ENCODE measurements at regions not wholly inside any gene's neighbourhood (a gene's known extent, or its start where the extent isn't known, plus 50 kb on each side); places are given as distances from the start of the nearest gene placed in this dataset.

- Histone ChIP-seq H3K27ac (peak overlapping the region; percentile 44), H3K27me3 (no peaks in the 10 kb centered on the region), H3F3A (ENCODE audit: low read depth) (peaks cover 11% of the 10 kb centered on the region), H3K79me2 (ENCODE audit: low read depth) (no peaks in the 10 kb centered on the region), H3K4me1 (peaks cover 17% of the 10 kb centered on the region), H3K9me3 (ENCODE audit: low read depth) (no peaks in the 10 kb centered on the region), H3K36me3 (no peaks in the 10 kb centered on the region), H3K4me2 (no peak overlapping the region), H4K20me1 (ENCODE audit: low read depth) (no peaks in the 10 kb centered on the region), H2AFZ (replicated peaks) (no peak overlapping the region), H3K4me3 (no peak overlapping the region), H3K9ac (no peak overlapping the region)
- no peak for TF ChIP-seq CTCF (IDR thresholded peaks at IDR 0.05)
- no peak for TF ChIP-seq EZH2phosphoT487 (IDR thresholded peaks at IDR 0.05)
- no peak for TF ChIP-seq EZH2 (IDR thresholded peaks at IDR 0.05)
- Mint-ChIP-seq H3K4me3 (no peak overlapping the region), H3K9me3 (peaks cover 19% of the 10 kb centered on the region), H3K27me3 (ENCODE audit: insufficient read depth, low read depth) (peaks cover 2% of the 10 kb centered on the region), H3K36me3 (peaks cover 7% of the 10 kb centered on the region), H3K27ac (no peak overlapping the region), H3K4me1 (peaks cover 22% of the 10 kb centered on the region)
- peak; percentile 36 for DNase-seq (ENCODE audit: low spot score)
These were observed 576.1 kb downstream of the TLE4 start for GRCh38 chr9:80147866-80148265.

- no peaks in the 10 kb centered on the region for H3K27me3 ChIP-seq
- no peak overlapping the region for H3K9ac ChIP-seq
- DNase-seq (ENCODE audit: low spot score), result peak; percentile 35
- H4K20me1 ChIP-seq (ENCODE audit: low read depth), result no peaks in the 10 kb centered on the region
- Mint-ChIP-seq H3K4me3 (no peak overlapping the region), H3K4me1 (peaks cover 22% of the 10 kb centered on the region), H3K9me3 (peaks cover 11% of the 10 kb centered on the region), H3K27ac (peak overlapping the region; percentile 19), H3K27me3 (ENCODE audit: insufficient read depth, low read depth) (peaks cover 4% of the 10 kb centered on the region), H3K36me3 (peaks cover 7% of the 10 kb centered on the region)
- TF ChIP-seq CTCF (IDR thresholded peaks at IDR 0.05) (peak; percentile 49), EZH2 (IDR thresholded peaks at IDR 0.05) (no peak)
- no peak overlapping the region for H3K4me3 ChIP-seq
- no peak overlapping the region for H2AFZ ChIP-seq (replicated peaks)
- H3F3A ChIP-seq (ENCODE audit: low read depth), result peaks cover 11% of the 10 kb centered on the region
- no peaks in the 10 kb centered on the region for H3K9me3 ChIP-seq (ENCODE audit: low read depth)
- peaks cover 17% of the 10 kb centered on the region for H3K4me1 ChIP-seq
- H3K79me2 ChIP-seq (ENCODE audit: low read depth), result no peaks in the 10 kb centered on the region
- no peak overlapping the region for H3K4me2 ChIP-seq
- no peak overlapping the region for H3K27ac ChIP-seq
- no peaks in the 10 kb centered on the region for H3K36me3 ChIP-seq
These were observed 574.7 kb downstream of the TLE4 start for GRCh38 chr9:80146466-80146865.

GRCh38 chr9:80144856-80145255 is 573.1 kb downstream of the TLE4 start:
- Histone ChIP-seq H4K20me1 (ENCODE audit: low read depth) (no peaks in the 10 kb centered on the region), H2AFZ (replicated peaks) (no peak overlapping the region), H3K27ac (no peak overlapping the region), H3F3A (ENCODE audit: low read depth) (peaks cover 11% of the 10 kb centered on the region), H3K27me3 (no peaks in the 10 kb centered on the region), H3K79me2 (ENCODE audit: low read depth) (no peaks in the 10 kb centered on the region), H3K36me3 (no peaks in the 10 kb centered on the region), H3K9ac (no peak overlapping the region), H3K4me1 (peaks cover 17% of the 10 kb centered on the region), H3K4me2 (no peak overlapping the region), H3K4me3 (no peak overlapping the region), H3K9me3 (ENCODE audit: low read depth) (no peaks in the 10 kb centered on the region)
- no peak for TF ChIP-seq CTCF (IDR thresholded peaks at IDR 0.05)
- TF ChIP-seq EZH2phosphoT487 (IDR thresholded peaks at IDR 0.05), result no peak
- no peak for TF ChIP-seq EZH2 (IDR thresholded peaks at IDR 0.05)
- no peak overlapping the region for H3K27ac Mint-ChIP-seq
- peaks cover 4% of the 10 kb centered on the region for H3K27me3 Mint-ChIP-seq (ENCODE audit: insufficient read depth, low read depth)
- peaks cover 6% of the 10 kb centered on the region for H3K9me3 Mint-ChIP-seq
- DNase-seq (ENCODE audit: low spot score), result no peak
- H3K4me3 Mint-ChIP-seq, result no peak overlapping the region
- peaks cover 3% of the 10 kb centered on the region for H3K36me3 Mint-ChIP-seq
- H3K4me1 Mint-ChIP-seq, result peaks cover 22% of the 10 kb centered on the region

All from neural progenitor cell (in vitro differentiated cells).